DMS153 treated with DMSO at 0.1 percent for 48 hours (cell line): ENCODE measurements at regions not wholly inside any gene's neighbourhood (a gene's known extent, or its start where the extent isn't known, plus 50 kb on each side); places are given as distances from the start of the nearest gene placed in this dataset.

Source experiments
- DNase-seq: peaks from one replicate; lab custom pipeline; 2025; ENCODE audit not compliant: unreplicated experiment; lab: John Stamatoyannopoulos, UW

DNA sequence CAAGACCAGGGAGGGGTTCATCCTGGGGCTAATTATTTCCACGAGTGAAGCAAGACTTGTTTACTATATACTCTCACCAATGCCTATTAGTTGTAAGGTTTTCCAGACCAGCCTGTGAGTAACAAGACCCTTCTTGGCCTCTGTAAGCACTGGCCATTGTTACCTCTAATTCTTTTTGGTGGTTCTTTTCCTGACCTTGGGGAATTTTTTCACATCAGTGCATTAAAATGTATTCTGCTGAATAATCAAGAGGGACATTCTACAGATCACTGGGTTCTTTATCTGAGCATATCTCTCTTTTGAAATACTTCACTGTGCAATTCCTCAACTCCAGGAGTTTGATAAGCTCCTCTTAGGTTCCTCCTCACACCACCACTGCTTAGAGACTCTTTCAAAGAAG, 909.9 kb upstream of the ACVR2A start:
- DNase-seq: no peak

DNA sequence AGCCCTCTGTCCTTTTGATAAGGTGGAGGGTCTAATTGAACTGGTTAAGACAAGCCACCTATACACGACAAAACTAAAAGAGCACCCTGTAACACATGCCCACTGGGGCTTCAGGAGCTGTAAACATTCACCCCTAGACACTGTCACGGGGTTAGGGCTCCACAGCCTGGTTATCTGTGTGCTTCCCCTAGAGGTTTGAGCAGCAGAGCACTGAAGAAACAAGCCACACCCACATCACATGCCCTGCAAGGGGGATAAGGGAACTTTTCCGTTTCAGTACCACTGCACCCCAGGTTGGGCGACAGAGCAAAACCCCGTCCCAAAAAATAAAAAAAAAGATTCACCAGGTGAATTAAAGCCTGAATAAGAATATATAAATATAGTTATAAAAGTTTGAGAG, 913.7 kb upstream of the ACVR2A start:
- no peak for DNase-seq

DNA sequence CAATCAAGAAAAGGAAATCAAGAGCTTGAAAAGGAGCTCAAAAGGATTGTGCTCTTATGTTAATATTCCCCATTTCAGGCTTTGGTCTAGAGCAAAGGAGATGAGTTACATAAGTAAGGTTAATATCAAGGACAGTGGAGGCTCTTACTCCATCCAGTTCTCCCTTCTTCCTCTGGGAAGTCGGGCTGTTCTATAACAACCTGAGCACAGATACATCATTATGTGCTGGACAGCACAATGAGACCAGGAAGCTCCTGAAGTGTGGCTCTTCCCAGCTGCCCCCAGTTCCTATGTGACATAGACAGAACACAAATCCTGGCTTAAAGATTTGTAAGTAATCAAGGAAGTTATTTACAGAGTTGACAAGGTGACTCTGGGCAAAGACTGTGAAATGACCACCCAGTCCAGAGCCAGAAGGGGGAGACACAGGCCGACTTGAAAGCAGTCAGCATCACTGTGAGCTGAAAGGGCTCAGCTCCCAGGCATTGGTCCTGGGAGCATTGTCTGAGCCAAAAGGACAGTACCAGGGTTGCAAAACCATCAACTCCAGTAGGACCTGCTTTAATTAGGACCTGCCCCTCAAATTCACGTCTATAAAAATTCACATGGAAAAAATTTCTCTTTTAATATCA, 917.6 kb upstream of the ACVR2A start:
- peak; percentile 57 for DNase-seq

DNA sequence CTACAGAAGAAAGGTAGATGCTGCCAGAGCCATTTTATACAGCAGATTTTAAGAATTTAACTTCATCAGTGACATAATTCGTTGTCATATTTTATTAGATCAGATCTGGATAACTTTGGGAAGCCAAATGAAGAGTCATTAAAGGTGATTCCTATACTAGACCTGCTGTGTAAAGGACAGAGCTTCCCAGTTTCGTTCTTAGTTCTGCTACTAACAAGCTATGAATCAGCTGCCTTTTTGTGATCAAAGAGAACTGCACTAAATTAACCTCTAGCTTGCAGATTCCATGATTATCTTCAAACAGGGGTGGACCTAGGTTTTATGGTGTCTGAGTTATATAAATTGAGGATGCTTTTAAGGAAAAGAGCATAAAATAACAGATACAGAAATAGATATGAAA, 926.5 kb upstream of the ACVR2A start:
- no peak for DNase-seq

DNA sequence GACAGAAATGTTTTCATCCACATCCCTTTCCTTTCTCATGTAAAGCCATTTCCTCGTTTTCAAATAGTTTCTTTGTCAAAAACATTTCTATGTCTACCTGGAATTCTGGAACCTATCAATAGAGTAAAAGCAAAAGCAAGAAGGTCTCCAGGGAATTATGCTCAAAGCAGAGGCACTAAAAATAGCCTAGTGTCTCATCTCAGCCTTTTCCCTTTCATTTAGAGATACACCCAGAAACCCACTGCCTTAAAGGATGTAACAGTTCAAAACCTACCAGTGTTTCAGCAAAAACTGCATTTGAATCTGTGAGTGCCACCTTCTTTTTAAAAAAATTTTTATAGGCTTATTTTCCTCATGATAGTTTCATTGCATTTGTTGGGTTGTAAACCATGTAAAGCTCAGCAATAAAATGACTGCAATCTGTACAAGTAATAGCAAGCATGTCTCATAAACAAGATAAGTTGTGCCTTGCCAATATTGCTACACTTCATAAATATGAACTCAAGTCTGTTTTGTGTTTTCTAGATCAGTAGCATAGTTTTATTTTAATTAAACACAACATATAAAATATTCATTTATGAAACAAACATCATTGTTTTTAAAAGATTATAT, 927.3 kb upstream of the ACVR2A start:
- DNase-seq: peak; percentile 14

DNA sequence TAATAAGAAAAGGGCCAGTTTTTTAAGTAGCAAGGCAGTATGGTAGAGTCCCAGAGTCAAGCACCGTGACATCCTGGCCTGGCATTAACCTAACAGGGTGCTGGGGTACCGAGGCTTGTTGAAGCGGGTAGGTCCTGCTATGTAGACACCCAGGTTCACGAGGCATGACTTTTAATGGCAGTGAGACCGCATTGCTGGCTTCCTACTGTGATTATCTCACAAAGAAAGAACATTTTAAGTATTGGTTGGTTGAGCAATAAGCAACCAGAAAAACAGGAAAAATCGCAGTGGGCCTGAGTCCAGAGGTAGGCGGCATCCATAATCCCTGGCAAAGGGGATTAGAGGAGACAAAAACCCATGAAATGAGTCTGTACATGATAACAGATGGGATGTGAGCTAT, 927.9 kb upstream of the ACVR2A start:
- DNase-seq: no peak

DNA sequence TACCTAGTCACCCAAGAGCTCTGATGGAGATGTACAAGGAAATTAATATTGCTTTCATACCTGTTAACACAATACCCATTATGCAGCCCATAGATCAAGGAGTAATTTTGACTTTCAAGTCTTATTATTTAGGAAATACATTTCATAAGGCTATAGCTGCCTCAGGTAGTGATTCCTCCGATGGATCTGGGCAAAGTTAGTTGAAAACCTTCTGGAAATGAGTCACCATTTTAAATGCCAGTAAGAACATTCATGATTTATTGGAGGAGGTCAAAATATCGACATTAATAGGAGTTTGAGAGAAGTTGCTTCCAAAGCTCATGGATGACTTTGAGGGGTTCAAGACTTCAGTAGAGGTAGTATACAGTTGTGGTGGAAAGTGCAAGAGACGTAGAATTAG, 931.4 kb upstream of the ACVR2A start:
- no peak for DNase-seq

DNA sequence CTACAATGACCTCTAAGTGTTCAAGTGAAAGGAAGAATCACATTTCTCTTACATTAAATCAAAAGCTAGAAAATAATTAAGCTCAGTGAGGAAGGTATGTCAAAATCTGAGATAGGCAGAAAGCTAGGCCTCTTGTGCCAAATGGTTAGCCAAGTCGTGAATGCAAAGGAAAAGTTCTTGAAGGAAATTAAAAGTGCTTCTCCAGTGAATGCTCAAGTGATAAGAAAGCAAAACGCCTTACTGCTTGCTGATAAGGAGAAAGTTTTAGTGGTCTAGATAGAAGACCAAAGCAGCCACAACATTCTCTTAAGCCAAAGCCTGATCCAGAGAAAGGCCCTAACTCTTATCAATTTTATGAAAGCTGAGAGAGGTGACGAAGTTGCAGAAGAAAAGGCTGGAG, 932.3 kb upstream of the ACVR2A start:
- DNase-seq: no peak

DNA sequence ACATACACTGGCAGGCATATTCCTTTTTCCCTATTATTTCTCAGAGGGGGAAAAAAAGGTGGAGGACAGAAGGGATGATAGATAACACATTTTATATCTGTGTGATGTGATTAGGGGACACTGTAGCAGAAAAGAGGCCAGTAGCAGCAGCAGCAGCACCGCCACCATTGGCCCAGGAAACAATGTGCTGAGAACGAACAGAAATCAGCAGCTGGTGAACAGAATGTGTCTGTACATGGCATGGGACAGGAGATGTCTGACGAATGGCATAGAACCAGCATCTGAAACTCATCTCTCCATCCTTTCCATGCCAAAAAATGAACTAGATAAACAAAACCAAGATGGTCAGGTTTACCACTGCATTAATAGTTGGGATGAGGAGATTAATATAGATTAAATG, 936.1 kb upstream of the ACVR2A start:
- no peak for DNase-seq

DNA sequence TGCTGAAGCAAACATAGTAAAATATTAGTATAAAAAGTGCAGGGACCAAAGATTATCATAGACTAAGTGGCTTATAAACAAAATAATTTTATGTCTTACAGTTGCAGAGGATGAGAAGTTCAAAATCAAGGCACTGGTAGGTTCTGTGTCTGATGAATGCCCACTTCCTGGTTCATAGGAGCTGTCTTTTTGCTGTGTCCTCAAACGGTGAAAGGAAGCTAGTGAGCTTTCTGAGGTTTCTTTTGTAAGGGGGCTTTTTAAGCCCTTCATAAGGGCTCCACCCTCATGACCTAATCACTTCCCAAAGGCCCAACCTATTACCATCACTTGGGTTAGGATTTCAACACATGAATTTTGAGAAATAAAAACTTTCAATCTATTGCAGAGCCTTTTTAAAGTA, 946.7 kb upstream of the ACVR2A start:
- no peak for DNase-seq

DNA sequence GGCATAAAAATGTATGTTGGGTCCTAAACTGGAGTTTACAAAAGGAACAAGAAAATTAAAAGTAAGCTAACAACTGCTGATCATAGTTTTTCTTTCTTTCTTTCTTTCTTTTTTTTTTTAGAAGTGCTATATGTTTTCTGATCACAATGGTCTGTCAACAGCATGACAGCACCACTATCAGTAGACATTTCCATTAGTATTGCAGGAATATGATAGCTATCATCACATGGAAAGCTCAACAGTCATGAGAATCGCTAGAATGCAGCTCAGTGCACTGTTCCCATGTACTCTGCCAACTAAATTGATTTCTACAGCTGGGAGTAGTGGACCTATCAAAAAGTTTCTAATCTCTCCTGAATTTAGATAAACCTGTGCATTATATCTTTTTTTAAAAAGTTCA, 950.3 kb upstream of the ACVR2A start:
- DNase-seq: no peak

DNA sequence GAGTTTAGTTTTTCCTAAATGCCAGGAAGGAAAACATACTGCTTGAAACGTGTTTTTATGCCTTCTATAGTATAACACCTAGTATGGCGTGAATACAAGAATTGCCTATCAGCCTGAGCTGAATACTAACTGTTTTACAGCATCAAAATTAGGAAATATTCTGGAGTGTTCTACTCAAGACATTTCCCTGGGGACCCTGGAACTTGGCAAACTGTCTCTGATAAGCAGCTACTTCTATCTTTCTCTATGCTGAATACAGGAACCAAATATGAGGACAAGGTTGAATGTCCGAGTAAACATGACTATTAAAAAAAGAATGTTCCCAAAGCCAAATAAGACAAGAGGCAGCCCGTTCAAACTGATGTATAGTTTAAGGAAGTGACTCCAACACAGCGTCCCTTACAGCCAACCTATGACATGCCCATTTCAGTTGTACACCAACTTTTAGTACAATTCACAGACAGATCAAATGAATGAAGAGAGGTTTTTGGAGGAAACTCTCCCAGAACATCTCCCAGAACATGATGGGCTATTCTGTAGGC, 951.3 kb upstream of the ACVR2A start:
- DNase-seq: no peak

DNA sequence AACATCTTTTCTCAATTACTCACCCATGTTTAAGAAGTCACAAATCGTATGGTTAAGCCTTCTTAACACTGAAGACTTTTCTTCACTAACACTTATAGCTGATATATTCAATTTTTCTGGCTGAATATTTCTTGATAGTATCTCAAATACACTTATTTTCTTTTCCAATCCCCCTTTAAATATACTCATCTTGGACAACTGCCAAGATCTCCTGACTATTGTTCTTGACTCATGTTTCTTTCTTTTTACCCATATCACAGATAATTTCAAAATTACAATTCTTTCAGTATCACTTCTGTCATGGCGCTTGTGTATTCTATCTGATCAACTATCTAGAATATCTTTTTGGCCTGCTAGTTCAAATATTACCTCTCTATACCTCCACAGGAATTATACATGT, 954.3 kb upstream of the ACVR2A start:
- no peak for DNase-seq

DNA sequence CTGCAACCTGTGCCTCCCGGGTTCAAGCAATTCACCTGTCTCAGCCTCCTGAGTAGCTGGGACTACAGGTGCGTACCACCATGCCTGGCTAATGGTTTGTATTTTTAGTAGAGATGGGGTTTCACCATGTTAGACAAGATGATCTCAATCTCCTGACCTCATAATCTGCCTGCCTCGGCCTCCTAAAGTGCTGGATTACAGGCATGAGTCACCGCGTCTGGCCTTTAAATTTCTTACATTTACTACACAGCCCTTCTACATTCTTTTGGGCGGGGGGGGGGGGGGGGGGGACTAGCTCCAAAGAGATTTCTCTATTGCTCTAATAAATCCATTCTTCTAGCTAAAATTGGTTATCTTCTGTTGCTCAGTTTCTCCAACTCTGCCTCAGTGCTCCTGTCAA, 964.9 kb upstream of the ACVR2A start:
- DNase-seq: no peak

DNA sequence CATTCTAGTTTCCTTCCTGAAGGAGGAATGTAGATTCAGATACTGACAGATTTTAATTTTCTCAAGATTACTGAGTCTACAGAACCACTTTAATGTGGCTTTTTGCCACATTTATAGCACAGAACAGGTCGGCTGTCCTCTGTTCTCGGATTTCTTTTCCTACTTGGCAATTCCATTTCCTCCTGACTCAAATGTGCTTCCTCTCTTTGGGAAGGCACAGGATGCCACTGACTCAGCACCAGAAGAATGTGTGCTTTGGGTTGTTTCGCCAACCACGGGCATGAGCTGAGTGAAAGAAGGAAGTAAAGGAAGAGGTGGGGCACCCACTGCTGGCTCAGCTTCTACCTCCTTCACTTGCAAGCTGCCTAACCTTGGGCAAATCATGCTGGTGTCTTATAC, 970.6 kb upstream of the ACVR2A start:
- DNase-seq: no peak

DNA sequence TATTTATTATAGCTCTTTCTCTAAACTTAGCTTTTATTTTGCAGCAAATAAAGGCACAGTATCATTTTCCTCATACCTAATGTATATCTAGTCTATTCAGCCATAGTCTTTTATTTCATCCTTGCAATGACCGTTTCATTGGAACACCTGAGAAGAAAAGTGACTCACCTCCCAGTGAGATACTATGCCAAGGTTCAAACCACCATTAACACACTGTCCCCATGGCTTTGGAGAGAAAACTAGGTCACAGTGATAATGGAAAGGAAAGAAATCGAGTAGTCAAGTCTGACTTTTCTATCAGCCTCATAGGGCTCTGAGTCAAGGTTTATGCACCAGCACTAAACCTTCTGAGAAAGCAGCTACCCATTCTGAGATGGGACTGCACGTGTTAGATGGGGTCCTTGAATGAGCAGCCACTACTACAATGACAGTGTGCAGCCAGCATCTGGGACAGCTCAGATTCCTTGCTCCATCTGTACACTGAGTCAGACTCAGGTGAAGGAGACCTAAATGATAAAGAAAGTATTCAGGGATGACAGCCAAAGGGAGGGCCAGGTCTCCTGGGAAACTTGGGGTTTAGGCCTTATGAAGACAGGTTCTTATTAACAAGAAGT, 971.1 kb upstream of the ACVR2A start:
- no peak for DNase-seq

DNA sequence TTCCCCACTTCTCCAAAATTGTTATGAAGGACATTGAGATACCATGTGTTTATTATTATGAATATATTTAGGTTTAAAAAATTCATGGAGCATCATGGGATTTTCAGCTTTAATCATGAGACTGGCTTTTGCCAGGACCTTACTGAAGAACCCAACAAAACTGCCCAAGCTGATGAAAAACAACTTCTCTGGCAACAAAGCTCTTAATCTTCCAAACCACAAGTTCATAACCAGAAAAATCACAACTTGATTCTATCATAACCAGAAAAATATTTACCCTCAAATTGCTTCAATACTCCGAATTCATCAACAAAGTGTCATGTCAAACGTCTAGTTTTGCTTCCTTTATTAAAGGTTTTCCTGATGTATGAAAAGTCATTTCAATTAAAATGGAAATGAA, 971.8 kb upstream of the ACVR2A start:
- no peak for DNase-seq

DNA sequence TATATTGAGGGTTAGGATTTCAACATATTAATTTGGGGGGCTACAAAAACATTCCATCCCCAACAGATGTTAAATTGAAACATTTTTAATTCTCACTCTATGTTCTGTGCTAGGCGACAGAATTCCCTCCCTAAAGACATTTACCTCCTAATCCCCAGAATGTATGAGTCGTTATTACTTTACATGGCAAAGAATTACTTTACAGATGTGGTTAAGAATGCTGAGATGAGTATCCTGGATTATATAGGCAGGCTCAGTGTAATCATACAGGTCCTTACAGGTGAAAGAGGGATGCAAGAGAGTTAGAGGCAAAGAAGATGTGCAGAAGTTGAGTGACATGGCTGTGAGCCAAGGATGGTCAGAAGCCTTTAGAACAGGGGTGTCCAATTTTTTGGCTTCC, 974.1 kb upstream of the ACVR2A start:
- DNase-seq: no peak

DNA sequence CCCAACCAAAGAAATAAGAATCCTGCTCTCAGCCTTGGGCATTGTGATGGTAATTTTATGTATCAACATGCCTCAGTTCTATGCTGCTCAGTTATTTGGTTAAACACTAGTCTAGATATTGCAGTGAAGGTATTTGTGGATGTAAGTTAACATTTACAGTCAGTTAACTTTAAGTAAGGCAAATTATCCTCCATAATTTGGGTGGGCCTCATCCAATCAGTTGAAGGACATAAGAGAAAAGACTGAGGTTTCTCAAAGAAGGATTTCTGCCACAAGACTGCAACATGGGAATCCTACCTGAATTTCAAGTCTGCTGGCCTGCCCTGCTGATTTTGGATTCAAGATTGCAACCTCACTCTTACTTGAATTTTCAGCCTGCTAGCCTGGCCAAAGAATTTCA, 975.5 kb upstream of the ACVR2A start:
- no peak for DNase-seq

DNA sequence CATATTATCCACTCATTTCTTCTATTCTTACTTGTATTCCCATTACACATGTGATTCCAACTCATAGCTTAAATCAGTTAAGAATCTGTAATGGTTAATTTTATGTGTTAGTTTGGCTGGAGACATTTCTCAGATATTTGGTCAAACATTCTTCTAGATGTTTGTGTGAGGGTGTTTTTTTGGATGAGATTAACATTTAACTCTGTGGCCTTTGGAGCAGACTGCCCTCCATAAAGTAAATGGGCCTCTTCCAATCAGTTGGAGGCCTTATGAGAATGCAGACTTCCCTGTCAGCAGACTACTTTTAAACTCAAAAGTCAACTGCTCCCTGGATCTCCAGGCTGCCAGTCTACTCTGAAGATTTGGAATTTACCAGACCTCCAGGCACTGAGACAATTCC, 976.8 kb upstream of the ACVR2A start:
- DNase-seq: no peak

DNA sequence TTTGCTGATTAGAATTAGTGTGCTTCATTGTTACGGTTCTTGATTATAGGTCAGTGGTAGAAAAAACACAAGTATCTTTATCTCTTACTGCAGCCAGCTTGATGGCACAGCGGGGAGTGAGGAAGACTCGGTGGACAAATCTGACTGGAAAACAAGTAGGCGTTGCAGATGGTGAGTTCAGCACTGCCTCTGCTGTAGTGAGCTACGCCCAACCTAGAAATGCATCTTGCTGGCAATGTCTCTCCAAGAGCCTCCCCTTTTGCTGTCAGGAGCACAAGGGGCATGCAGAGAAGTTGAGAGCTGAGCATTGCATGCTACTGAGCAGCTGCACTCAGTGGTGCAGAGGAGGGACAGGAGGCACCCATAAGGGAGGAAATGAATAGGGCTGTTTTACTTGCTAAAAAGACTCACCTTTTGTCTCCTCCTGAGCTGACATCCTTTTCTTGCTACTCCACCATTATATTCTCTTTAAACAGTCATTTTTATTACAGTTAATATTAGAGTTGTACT, 977.3 kb upstream of the ACVR2A start:
- DNase-seq: no peak

DNA sequence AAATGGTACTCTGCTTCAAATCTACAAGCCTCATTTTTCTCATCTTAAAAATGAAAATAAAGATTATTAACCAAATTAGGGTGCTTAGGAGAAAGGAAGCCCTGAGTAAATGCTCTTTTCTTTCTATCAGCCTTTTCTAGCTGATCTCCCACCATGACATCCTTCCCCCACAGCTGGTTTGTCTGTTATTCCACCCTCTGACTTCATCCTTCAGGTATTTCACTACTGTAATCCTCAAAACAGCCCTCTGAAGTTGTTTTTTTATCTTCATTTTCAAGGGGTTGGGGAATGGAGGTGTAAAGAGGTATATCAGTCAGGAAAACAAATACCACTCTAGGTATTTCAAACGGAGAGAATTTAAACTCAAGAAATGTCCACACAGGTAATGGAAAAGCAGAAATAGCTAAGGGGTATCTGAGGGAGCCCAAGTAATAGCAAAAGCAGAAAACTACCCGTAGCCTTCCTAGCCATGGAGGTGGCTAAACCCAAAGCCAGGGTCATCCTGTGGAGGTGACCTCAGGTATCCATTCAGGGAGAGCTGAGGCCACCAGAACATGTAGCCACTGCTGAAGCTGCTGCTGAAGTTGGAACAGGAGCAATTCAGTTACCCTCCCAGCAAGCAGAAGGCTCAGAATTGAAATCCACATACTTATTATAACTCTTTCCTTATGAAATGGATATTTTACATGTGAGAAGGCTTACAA, 990.9 kb upstream of the ACVR2A start:
- no peak for DNase-seq
